ENCODE measurements at regions not wholly inside any gene's neighbourhood (a gene's known extent, or its start where the extent isn't known, plus 50 kb on each side); places are given as distances from the start of the nearest gene placed in this dataset.

DNA sequence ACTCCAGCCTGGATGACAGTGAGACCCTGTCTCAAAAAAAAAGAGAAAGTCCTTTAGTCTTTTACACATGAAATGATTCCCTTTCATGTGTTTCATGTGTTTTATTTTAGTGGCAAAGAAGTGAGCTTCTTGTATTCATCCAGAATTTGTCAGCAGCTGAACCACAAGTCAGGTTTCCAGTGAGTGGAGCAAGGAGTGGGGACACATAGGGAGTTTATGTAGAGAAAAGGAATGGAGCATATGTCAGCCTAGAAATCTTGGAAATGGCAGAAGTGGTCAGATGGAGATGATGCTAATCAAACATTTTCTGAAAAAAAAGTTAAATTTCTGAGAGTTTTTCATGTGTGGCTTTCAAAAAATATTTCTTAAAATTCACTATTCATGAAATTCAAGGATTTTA is 383.0 kb upstream of the GATB start:
- TF ChIP-seq, protein P1, sequence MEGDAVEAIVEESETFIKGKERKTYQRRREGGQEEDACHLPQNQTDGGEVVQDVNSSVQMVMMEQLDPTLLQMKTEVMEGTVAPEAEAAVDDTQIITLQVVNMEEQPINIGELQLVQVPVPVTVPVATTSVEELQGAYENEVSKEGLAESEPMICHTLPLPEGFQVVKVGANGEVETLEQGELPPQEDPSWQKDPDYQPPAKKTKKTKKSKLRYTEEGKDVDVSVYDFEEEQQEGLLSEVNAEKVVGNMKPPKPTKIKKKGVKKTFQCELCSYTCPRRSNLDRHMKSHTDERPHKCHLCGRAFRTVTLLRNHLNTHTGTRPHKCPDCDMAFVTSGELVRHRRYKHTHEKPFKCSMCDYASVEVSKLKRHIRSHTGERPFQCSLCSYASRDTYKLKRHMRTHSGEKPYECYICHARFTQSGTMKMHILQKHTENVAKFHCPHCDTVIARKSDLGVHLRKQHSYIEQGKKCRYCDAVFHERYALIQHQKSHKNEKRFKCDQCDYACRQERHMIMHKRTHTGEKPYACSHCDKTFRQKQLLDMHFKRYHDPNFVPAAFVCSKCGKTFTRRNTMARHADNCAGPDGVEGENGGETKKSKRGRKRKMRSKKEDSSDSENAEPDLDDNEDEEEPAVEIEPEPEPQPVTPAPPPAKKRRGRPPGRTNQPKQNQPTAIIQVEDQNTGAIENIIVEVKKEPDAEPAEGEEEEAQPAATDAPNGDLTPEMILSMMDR (IDR thresholded peaks at IDR 0.05; ENCODE audit: poor library complexity) = no peak
- no peak for TF ChIP-seq EZH2 (IDR thresholded peaks at IDR 0.05; ENCODE audit: borderline replicate concordance)
- TF ChIP-seq EZH2phosphoT487 (IDR thresholded peaks at IDR 0.05; ENCODE audit: low read depth, severe bottlenecking, unreplicated experiment) = no peak
- Histone ChIP-seq H3K27ac (no peak overlapping the region), H3K27me3 (no peaks in the 10 kb centered on the region)

DNA sequence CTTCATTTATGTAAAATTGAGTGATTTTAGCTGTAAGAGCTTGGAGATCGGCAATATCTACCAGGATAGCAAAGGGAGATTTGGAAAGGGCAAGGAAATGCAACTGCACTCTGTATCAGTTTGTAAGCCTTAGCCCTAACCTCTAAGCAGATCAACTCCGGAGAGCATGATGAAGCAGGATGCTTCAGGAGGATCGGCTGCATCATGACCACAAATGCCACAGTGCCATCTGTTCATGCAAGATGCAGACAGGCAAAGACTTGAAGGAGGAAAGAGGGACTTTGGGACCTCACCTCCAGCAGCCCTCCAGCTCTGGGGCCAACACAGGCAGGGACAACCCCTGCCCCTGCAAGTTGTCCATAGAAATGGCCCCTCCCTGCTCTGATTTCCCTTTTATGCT is 377.6 kb upstream of the GATB start:
- no peak for DNase-seq (ENCODE audit: low spot score)
- no peaks in the 10 kb centered on the region for H3K9me3 ChIP-seq (ENCODE audit: low read depth)
- TF ChIP-seq EZH2 (IDR thresholded peaks at IDR 0.05; ENCODE audit: borderline replicate concordance) (no peak), EZH2phosphoT487 (IDR thresholded peaks at IDR 0.05; ENCODE audit: low read depth, severe bottlenecking, unreplicated experiment) (no peak)
- TF ChIP-seq, protein P1 (IDR thresholded peaks at IDR 0.05; ENCODE audit: poor library complexity) = no peak
- no peaks in the 10 kb centered on the region for H3K9me2 ChIP-seq (replicated peaks; ENCODE audit: insufficient read depth)
- no peak overlapping the region for H3K4me2 ChIP-seq
- H4K20me1 ChIP-seq (ENCODE audit: insufficient read depth, poor library complexity, severe bottlenecking) = no peaks in the 10 kb centered on the region
- H3K36me3 ChIP-seq (replicated peaks; ENCODE audit: insufficient read depth, low read depth) = no peaks in the 10 kb centered on the region
- H3K79me2 ChIP-seq = no peaks in the 10 kb centered on the region
- H3K27ac ChIP-seq = no peak overlapping the region
- no peaks in the 10 kb centered on the region for H3K27me3 ChIP-seq
- 89% methylated on average over 3 of the region's 3 CpGs for WGBS (ENCODE audit: low lambda C conversion rate, missing lambda C conversion rate)
- no peak overlapping the region for H2AFZ ChIP-seq
- no peaks in the 10 kb centered on the region for H3K4me1 ChIP-seq (ENCODE audit: insufficient read depth)
- no peak overlapping the region for H3K4me3 ChIP-seq

More for the DNA sequence above, 383.0 kb upstream of the GATB start:
- Histone ChIP-seq H3K36me3 (replicated peaks; ENCODE audit: insufficient read depth, low read depth) (no peaks in the 10 kb centered on the region), H3K4me2 (no peak overlapping the region), H3K4me1 (ENCODE audit: insufficient read depth) (no peaks in the 10 kb centered on the region), H3K79me2 (no peaks in the 10 kb centered on the region), H3K4me3 (no peak overlapping the region), H4K20me1 (ENCODE audit: insufficient read depth, poor library complexity, severe bottlenecking) (no peaks in the 10 kb centered on the region), H3K9me2 (replicated peaks; ENCODE audit: insufficient read depth) (no peaks in the 10 kb centered on the region), H3K9me3 (ENCODE audit: low read depth) (no peaks in the 10 kb centered on the region), H2AFZ (no peak overlapping the region)
- no peak for DNase-seq (ENCODE audit: low spot score)

DNA sequence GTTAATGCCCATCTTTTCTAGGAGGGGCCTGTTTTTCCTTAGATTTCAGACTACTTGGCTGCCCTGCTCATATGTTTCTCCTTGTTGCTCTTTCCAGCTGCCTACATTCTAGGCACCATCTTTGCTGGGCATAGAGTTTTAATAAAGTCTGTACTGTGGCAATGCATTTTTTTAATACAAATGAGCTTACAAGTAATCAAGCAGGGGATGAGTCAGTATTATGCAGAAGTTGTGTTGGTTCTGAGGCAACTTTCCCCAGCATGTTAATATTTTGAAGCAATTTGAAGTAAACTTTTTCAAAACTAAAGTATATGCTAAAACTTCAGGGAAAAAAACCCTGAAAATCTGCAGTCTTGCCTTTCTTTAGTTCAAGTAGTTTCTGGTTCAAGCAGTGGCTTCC is 372.0 kb upstream of the GATB start:
- no peak overlapping the region for H2AFZ ChIP-seq
- no peaks in the 10 kb centered on the region for H4K20me1 ChIP-seq (ENCODE audit: insufficient read depth, poor library complexity, severe bottlenecking)
- TF ChIP-seq EZH2 (IDR thresholded peaks at IDR 0.05; ENCODE audit: borderline replicate concordance) (no peak), EZH2phosphoT487 (IDR thresholded peaks at IDR 0.05; ENCODE audit: low read depth, severe bottlenecking, unreplicated experiment) (no peak)
- TF ChIP-seq, protein P1 (IDR thresholded peaks at IDR 0.05; ENCODE audit: poor library complexity) = no peak
- no peak overlapping the region for H3K4me2 ChIP-seq
- H3K27me3 ChIP-seq = no peaks in the 10 kb centered on the region
- no peaks in the 10 kb centered on the region for H3K4me1 ChIP-seq (ENCODE audit: insufficient read depth)
- H3K27ac ChIP-seq = no peak overlapping the region
- H3K4me3 ChIP-seq = no peak overlapping the region
- H3K79me2 ChIP-seq = no peaks in the 10 kb centered on the region
- no peaks in the 10 kb centered on the region for H3K9me3 ChIP-seq (ENCODE audit: low read depth)
- no peak for DNase-seq (ENCODE audit: low spot score)
- no peaks in the 10 kb centered on the region for H3K36me3 ChIP-seq (replicated peaks; ENCODE audit: insufficient read depth, low read depth)
- no peaks in the 10 kb centered on the region for H3K9me2 ChIP-seq (replicated peaks; ENCODE audit: insufficient read depth)

DNA sequence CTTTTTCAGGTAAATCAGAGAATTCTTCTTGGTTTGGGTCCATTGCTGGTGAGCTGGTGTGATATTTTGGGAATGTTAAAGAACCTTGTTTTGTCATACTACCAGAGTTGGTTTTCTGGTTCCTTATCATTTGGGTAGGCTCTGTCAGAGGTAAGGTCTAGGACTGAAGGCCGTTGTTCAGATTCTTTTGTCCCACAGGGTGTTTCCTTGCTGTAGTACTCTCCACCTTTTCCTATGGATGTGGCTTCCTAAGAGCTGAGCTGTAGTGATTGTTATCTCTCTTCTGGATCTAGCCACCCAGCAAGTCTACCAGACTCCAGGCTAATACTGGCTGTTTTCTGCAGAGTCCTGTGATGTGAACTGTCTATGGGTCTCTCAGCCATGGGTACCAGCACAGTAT is 367.5 kb upstream of the GATB start:
- WGBS (ENCODE audit: low lambda C conversion rate, missing lambda C conversion rate) = 85% methylated on average over 1 of the region's 1 CpG
- Histone ChIP-seq H3K27me3 (no peaks in the 10 kb centered on the region), H4K20me1 (ENCODE audit: insufficient read depth, poor library complexity, severe bottlenecking) (no peaks in the 10 kb centered on the region), H3K9me2 (replicated peaks; ENCODE audit: insufficient read depth) (no peaks in the 10 kb centered on the region), H2AFZ (no peak overlapping the region), H3K27ac (no peak overlapping the region), H3K4me2 (no peak overlapping the region), H3K9me3 (ENCODE audit: low read depth) (no peaks in the 10 kb centered on the region), H3K4me3 (no peak overlapping the region), H3K4me1 (ENCODE audit: insufficient read depth) (no peaks in the 10 kb centered on the region), H3K79me2 (no peaks in the 10 kb centered on the region), H3K36me3 (replicated peaks; ENCODE audit: insufficient read depth, low read depth) (no peaks in the 10 kb centered on the region)
- DNase-seq (ENCODE audit: low spot score) = no peak
- TF ChIP-seq EZH2phosphoT487 (IDR thresholded peaks at IDR 0.05; ENCODE audit: low read depth, severe bottlenecking, unreplicated experiment) (no peak), EZH2 (IDR thresholded peaks at IDR 0.05; ENCODE audit: borderline replicate concordance) (no peak)
- TF ChIP-seq, protein P1 (IDR thresholded peaks at IDR 0.05; ENCODE audit: poor library complexity) = no peak

Measured in hepatocyte (in vitro differentiated cells).